Vagina (tissue), 2 donors: ENCODE measurements at regions not wholly inside any gene's neighbourhood (a gene's known extent, or its start where the extent isn't known, plus 50 kb on each side); places are given as distances from the start of the nearest gene placed in this dataset.

Experiments
- DNase-seq, 2 donors: peaks; one replicate each; pipeline ENCODE4 v3.0.0-alpha.2; 2017; ENCODE audit errors: extremely low spot score in 2 of 2
- H3K27ac ChIP-seq: fragments of 200-600 bp; sonication (generic); one replicate; pipeline ENCODE4 v1.5.1; 2019
- H3K27me3 ChIP-seq: fragments of 200-600 bp; sonication (generic); one replicate; pipeline ENCODE4 v1.5.1; 2019
- H3K36me3 ChIP-seq, 2 donors: fragments of 200-600 bp; sonication (generic); one replicate each; pipeline ENCODE4 v1.5.1; 2017 to 2019
- H3K4me1 ChIP-seq: fragments of 200-600 bp; sonication (generic); one replicate; pipeline ENCODE4 v1.5.1; 2019
- H3K4me3 ChIP-seq, 2 donors: fragments of 200-600 bp; sonication (generic); 1 replicate in 1 of 2; 2 replicates in 1 of 2; pipeline ENCODE4 v1.5.1; 2016 to 2019
- H3K9me3 ChIP-seq: fragments of 200-600 bp; sonication (generic); one replicate; pipeline ENCODE4 v1.5.1; 2019
- CTCF ChIP-seq, 3 experiments: fragments of 450-650 bp in 2 of 3; fragments of 200-600 bp in 1 of 3; sonication (generic) in 1 of 3; IDR thresholded peaks; one replicate each; pipeline ENCODE4 v1.5.1; 2017 to 2019; ENCODE audit warnings: antibody characterized with exemption in 3 of 3, mild to moderate bottlenecking in 2 of 3, moderate library complexity in 2 of 3
- POLR2A ChIP-seq, 2 donors: fragments of 450-650 bp; IDR thresholded peaks; one replicate each; pipeline ENCODE4 v1.6.1; 2017; ENCODE audit warnings: antibody characterized with exemption in 2 of 2, mild to moderate bottlenecking in 2 of 2, moderate library complexity in 2 of 2
- POLR2AphosphoS5 ChIP-seq, 2 donors: sonication (generic); formaldehyde crosslinking; IDR thresholded peaks; one replicate each; pipeline ENCODE4 v1.9.0; 2017; ENCODE audit warnings: antibody characterized with exemption in 2 of 2, mild to moderate bottlenecking in 2 of 2, low read depth in 1 of 2; ENCODE audit not compliant: insufficient read depth in 1 of 2
- intact Hi-C: fragments of 100-400 bp; cut with DNase I; formaldehyde crosslinking; loops from one replicate; pipeline ENCODE4 v1.15.1; 2023

- DNase-seq = no peak
- intact Hi-C loops = loop anchor here (10.0 kb wide), 1 partner anchor 367 kb away; no protein-coding TSS in a partner anchor
- TF ChIP-seq POLR2A (IDR thresholded peaks at IDR 0.05) = no peak
- Histone ChIP-seq H3K4me3 (no peak overlapping the region), H3K4me1 (peaks cover 20% of the 10 kb centered on the region), H3K27me3 (no peaks in the 10 kb centered on the region), H3K36me3 (no peaks in the 10 kb centered on the region), H3K27ac (no peak overlapping the region), H3K9me3 (no peaks in the 10 kb centered on the region)
Observed at GRCh38 chr5:142542078-142542477, 143.8 kb downstream of the FGF1 start.

- Histone ChIP-seq H3K4me3 (no peak overlapping the region), H3K27ac (no peak overlapping the region)
Observed at GRCh38 chr5:142540922-142541422, 144.9 kb downstream of the FGF1 start.

GRCh38 chr5:142539154-142539740, 146.6 kb downstream of the FGF1 start:
- intact Hi-C loops = no loop called here
- Histone ChIP-seq H3K27me3 (no peaks in the 10 kb centered on the region), H3K36me3 (no peaks in the 10 kb centered on the region), H3K9me3 (no peaks in the 10 kb centered on the region), H3K4me3 (no peak overlapping the region), H3K4me1 (peaks cover 20% of the 10 kb centered on the region), H3K27ac (no peak overlapping the region)
- TF ChIP-seq CTCF (IDR thresholded peaks at IDR 0.05) (no peak), POLR2A (IDR thresholded peaks at IDR 0.05) (no peak)
- no peak for DNase-seq

More at GRCh38 chr5:142540922-142541422, 144.9 kb downstream of the FGF1 start:
- no peak for DNase-seq
- H3K4me1 ChIP-seq = peaks cover 20% of the 10 kb centered on the region
- H3K9me3 ChIP-seq = no peaks in the 10 kb centered on the region
- intact Hi-C loops = loop anchor here (10.0 kb wide), 1 partner anchor 366 kb away; no protein-coding TSS in a partner anchor
- no peaks in the 10 kb centered on the region for H3K27me3 ChIP-seq
- TF ChIP-seq POLR2AphosphoS5 (IDR thresholded peaks at IDR 0.05; ENCODE audit: insufficient read depth in 1 of 2, low read depth in 1 of 2) (no peak), CTCF (IDR thresholded peaks at IDR 0.05) (no peak), POLR2A (IDR thresholded peaks at IDR 0.05) (no peak)
- no peaks in the 10 kb centered on the region for H3K36me3 ChIP-seq

- intact Hi-C loops = no loop called here
- TF ChIP-seq POLR2AphosphoS5 (IDR thresholded peaks at IDR 0.05; ENCODE audit: insufficient read depth in 1 of 2, low read depth in 1 of 2) (no peak), POLR2A (IDR thresholded peaks at IDR 0.05) (no peak), CTCF (IDR thresholded peaks at IDR 0.05) (no peak)
Observed at GRCh38 chr5:142537938-142538337, 148.0 kb downstream of the FGF1 start.

GRCh38 chr5:142532781-142533176, 153.1 kb downstream of the FGF1 start:
- DNase-seq = no peak
- TF ChIP-seq POLR2AphosphoS5 (IDR thresholded peaks at IDR 0.05; ENCODE audit: insufficient read depth in 1 of 2, low read depth in 1 of 2) (no peak), CTCF (IDR thresholded peaks at IDR 0.05) (no peak), POLR2A (IDR thresholded peaks at IDR 0.05) (no peak)
- no peak overlapping the region for H3K27ac ChIP-seq
- H3K36me3 ChIP-seq = no peaks in the 10 kb centered on the region
- H3K4me3 ChIP-seq = no peak overlapping the region
- intact Hi-C loops = no loop called here
- no peaks in the 10 kb centered on the region for H3K9me3 ChIP-seq
- no peaks in the 10 kb centered on the region for H3K27me3 ChIP-seq
- H3K4me1 ChIP-seq = no peaks in the 10 kb centered on the region

More at GRCh38 chr5:142537938-142538337, 148.0 kb downstream of the FGF1 start:
- Histone ChIP-seq H3K4me1 (peaks cover 12% of the 10 kb centered on the region), H3K27me3 (no peaks in the 10 kb centered on the region), H3K4me3 (no peak overlapping the region), H3K36me3 (no peaks in the 10 kb centered on the region), H3K27ac (no peak overlapping the region), H3K9me3 (no peaks in the 10 kb centered on the region)
- no peak for DNase-seq
